GM19239 (cell line): ENCODE measurements at regions not wholly inside any gene's neighbourhood (a gene's known extent, or its start where the extent isn't known, plus 50 kb on each side); places are given as distances from the start of the nearest gene placed in this dataset.

Source experiments
- DNase-seq: peaks from one replicate; pipeline ENCODE4 v3.0.0; 2011; ENCODE audit warnings: low spot score; ENCODE audit not compliant: insufficient read length
- FAIRE-seq: peaks from 2 replicates; lab custom pipeline; 2011; peaks lifted over from hg19 to GRCh38; lab: Jason Lieb, UNC

DNA sequence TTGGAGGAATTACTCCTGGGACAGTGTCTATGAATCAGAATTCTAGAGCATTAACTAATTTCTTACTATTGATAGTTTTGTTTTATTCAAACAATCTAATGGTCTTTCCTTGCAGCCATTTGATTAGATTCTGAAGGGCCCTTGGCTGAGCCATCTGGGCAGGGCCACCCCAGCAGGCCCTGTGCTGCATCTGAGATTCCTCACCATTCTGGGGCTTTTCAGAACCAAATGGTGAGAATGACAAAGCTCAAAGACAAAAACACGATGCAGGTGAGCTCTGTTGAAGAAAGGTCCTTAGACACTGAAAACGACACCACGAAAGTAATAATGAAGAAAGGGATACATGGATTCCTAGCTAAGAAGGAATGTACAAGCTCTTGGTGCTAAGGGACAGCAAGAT, 321.0 kb upstream of the IRX4 start:
- no peak for FAIRE-seq
- no peak for DNase-seq

DNA sequence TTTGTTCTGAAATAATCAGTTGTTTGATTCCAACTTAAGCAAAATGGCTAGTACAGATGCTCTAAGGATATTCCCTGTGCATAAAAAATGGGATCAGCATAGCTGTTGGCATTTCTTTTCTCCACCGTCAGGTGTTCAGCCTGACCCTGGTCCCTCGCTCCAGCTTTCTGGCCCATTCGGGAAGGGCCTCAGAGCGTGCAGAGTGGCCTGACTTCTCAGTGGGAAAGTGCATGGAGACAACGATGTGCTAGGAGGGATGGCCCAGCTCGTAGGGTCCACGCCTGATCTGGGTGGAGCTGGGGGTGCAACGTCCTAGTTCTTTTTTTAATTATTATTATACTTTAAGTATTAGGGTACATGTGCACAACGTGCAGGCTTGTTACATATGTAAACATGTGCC, 319.1 kb upstream of the IRX4 start:
- DNase-seq (no peak), FAIRE-seq (no peak)

DNA sequence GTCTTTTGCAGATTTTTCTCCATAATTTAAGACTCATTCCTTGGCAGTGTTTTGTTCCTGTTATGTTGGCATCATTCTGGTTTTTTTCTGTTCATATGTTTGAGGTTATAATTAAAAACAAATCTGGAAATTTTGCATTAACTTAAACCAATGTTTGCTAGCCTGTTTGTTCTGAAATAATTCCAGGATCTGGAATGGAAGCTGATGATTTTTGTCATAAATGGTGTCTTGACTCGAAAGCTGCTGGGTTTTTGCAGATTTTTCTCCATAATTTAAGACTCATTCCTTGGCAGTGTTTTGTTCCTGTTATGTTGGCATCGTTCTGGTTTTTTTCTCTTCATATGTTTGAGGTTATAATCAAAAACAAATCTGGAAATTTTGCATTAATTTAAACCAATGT, 318.7 kb upstream of the IRX4 start:
- FAIRE-seq (no peak), DNase-seq (no peak)

DNA sequence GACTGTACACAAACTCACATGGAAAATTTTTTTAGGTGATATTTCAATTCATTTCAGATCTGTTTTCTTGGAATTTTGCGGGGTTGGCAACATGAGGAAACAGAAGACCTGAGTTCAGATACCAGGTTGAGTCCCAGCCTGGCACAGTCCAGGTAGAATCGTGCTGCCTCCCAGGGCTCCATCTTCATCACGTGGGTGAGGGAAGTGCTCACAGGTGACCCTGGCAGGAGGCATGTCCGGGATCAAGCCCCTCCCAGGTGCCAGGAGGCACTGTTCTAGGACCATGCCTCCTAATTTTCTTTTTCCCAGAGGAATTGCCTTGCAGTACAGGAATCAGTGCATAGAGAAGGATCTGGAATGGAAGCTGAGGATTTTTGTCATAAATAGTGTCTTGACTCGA, 318.3 kb upstream of the IRX4 start:
- no peak for FAIRE-seq
- no peak for DNase-seq

GRCh38 chr5:2200261-2200950, 317.7 kb upstream of the IRX4 start:
- no peak for FAIRE-seq
- no peak for DNase-seq

DNA sequence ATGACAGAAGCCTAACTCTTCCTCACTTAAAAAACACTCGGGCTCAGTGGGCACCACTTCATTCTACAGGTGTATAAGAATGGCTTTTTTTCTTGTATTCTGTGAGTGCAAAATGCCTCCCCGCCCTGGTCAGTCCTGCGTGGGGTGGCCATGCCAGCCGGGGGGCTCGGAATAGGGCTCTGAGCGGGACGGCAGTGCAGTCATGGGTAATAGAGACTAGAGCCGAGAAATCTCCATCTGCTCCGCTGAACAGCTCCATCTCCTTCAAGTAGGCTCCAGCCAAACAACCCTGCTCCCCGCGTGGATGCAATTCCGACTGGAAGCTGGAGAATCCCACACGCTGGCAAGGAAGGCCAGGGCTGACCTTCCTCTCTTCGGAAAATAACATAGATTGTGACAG, 317.0 kb upstream of the IRX4 start:
- FAIRE-seq (no peak), DNase-seq (no peak)

DNA sequence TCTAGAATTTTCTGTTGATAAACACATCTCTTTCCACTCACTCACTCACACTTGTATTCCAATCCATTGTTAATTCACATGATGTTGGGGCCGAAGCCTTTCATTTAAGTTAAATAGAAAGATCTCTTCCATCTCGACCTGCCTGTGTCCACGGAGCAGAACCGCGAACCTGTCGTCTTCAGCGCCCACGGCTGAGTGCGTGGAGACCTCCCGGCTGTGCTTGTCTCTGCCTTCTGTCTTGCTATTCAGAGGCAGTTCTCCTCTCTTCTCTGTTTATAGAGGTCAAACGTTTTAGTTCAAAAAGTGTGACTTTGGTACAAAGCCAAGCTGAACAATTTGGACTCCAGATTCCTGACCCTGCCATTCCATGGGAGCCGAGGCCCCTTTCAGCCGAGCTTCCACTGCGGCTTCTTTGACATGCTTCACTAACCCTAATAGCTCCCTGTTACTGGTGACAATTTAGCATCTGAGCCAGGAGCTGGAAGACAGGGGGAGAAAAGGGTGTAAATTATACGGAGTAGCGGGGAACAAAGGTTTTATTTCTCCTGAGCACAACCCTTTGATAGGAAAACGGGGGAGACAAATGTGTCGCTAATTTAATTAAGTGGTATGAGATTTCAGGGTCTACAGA, 314.4 kb upstream of the IRX4 start:
- FAIRE-seq = no peak
- no peak for DNase-seq

- no peak for DNase-seq
- no peak for FAIRE-seq
These were observed 313.7 kb upstream of the IRX4 start for GRCh38 chr5:2196416-2196815.

- FAIRE-seq (no peak), DNase-seq (no peak)
These were observed 312.2 kb upstream of the IRX4 start for GRCh38 chr5:2194949-2195348.

DNA sequence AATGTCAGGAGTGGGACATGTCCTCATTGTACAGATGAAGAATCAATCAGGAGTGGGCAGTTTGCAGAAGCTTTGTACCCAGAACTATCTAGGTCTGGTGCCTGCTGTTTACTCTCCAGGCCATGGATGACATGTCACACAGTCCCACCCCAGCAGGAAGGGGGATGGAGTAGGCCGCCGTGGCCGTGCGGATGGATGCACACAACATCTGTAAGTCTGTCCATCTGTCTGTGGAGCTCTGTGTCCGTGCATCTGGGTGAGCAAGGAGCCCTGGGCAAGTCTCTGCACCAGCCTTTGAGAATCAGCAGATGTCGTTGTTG, 311.5 kb upstream of the IRX4 start:
- DNase-seq (no peak), FAIRE-seq (no peak)

DNA sequence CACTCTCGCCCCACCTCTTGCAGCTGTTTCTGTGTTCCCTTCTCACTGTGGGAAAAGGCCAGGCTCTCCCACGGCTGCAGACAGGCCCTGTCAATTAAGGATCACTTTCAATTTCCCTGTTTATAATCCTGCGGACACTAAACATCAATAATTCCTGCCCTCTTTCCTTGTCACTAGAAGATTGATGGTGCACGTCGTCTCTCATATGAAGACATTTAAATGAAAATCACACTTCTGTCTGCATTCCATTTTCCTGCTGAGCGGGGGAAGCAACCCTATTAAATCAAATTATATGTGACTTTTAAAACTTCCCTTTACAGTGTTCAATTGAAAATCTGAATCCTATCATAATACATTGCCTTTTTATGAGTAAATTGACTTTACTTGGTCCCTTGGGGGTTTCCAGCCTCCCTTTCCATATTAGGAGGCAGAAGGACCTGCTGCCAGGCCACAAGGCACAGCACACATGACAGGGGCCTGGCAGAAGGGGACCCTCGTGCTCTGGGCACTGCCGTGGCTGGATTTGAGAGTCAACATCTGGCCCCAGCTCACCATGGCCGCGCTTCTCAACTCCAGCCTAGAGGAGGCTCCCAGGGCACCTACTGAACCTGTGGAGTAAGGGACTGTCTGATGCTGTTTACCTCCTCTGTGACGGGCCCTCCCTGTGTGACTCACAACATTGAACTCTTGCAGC, 311.0 kb upstream of the IRX4 start:
- FAIRE-seq = no peak

GRCh38 chr5:2193142-2193541, 310.4 kb upstream of the IRX4 start:
- DNase-seq = no peak
- FAIRE-seq = no peak

More for the DNA sequence above, 311.0 kb upstream of the IRX4 start:
- DNase-seq = no peak

GRCh38 chr5:2192496-2192895, 309.8 kb upstream of the IRX4 start:
- no peak for FAIRE-seq

GRCh38 chr5:2191972-2192371, 309.2 kb upstream of the IRX4 start:
- FAIRE-seq (no peak), DNase-seq (no peak)

More at GRCh38 chr5:2192496-2192895, 309.8 kb upstream of the IRX4 start:
- DNase-seq = no peak

DNA sequence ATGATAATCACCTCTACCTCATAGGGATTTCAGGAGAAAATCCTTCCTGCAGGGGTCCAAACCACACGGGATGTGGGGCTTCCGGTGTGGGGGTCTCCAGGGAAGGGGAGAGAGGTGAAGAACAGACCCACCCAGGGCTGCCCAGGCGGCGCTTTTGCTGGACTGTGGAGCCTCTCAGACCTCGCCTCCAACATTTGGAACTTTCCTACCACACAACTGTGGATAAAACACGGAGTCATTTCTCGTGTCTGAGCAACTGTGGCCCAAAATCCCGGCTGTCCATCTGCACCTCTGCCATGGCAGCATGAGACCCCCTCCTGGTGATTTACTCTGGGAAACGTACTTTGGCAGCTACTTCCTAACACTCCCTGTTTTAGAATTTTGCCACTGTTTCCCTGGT, 307.8 kb upstream of the IRX4 start:
- FAIRE-seq = no peak
- DNase-seq = no peak

DNA sequence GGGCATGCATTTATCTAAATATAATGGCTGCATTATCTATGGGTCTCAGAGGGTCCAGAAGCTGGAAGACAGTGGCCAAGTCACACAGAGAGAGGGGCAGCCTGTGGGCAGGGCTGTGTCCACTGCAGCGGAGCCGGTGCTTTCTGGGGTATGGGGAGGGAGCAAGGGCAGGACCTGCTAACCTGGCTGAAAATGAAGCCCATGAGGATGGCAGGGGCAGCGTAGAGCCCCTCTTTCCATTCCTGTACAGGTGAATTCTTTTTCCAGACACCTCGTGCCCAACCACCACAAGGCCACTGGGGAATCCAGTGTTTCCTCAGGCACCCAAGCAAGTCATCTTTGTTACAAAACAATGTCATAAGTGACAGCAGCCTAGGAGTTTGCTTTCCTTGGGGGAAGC, 305.9 kb upstream of the IRX4 start:
- no peak for DNase-seq
- no peak for FAIRE-seq

DNA sequence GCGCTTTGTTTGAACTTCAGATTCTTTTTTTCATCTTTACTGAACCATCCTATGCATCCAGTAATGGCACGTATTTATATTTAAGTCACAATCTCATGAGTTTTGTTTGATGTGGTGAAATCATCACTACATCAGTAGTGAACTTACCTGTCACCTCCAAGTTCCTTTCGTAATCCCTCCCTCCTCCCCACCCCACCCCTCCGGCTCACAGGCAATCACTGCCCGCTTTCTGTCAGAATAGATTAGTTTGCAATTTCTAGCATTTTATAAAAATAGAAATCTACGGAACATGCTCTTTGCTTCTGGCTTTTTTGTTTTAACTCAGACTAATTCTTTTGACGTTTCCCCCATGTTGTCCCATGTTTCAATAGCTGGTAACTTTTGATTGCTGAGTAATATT, 305.4 kb upstream of the IRX4 start:
- DNase-seq = no peak
- no peak for FAIRE-seq

GRCh38 chr5:2187687-2188086, 305.0 kb upstream of the IRX4 start:
- no peak for DNase-seq
- no peak for FAIRE-seq

DNA sequence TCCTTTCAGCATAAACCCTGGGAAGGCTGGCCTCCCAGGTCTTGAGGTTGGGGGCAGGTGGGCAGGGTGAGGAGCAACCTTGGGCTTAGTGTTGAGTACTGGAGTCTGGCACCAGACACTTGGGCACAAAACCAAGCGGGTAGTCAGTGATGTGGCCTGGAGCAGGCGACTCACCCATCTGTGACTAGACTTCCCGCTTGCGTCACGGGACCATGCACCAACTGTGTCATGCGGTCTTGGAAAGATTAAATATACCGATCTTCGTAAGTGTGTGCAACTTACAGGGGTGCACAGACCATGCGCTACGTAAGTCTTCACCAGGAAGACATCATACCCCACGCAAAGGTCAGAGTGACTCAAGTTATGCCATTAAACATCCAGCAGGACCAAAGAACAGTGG, 304.4 kb upstream of the IRX4 start:
- no peak for FAIRE-seq
- no peak for DNase-seq

GRCh38 chr5:2186472-2187015, 303.8 kb upstream of the IRX4 start:
- no peak for FAIRE-seq

DNA sequence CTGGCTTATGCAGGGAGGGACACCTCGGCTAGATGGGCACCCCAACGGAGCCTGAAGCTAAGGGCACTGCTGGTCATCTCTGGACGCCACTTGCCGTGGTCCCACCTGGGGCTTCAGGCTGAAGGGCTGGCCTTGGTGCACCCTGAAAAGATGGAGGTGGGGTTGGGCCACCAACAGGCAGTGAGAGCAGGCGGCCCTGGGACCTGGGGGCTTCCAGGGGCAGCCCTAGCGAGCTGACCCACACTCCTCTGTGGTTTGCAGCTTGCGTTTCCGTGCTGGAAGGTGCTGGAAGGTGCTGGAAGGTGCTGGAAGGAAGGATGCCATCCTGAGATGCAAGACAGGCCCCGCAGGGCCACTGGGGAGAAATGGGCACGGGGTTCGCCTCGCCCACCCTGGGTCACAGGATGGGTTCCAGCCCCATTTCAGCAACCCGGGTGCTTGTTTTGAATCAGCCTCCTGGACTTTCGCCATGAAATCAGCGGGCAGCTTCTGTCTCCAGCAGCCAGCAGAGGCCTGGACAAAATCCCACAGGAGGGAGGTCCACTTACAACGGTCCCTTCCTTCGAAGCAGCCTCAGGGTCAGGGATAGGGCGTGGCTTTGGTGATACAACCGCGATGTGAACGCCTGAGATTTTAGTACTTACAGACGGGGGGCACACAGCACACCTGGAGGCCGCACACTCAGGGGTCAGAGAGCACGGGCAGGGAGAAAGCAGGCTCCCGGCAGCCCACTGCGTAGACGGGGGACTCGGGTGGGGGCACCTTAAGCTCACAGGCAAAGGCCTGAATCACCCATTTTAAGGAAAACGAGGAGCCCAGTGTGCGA, 303.1 kb upstream of the IRX4 start:
- no peak for DNase-seq
- FAIRE-seq = no peak

More at GRCh38 chr5:2186472-2187015, 303.8 kb upstream of the IRX4 start:
- no peak for DNase-seq
